CD14-positive monocyte (primary cell): ENCODE measurements at regions not wholly inside any gene's neighbourhood (a gene's known extent, or its start where the extent isn't known, plus 50 kb on each side); places are given as distances from the start of the nearest gene placed in this dataset.

ENCODE experiments used
- DNase-seq, 3 donors: peaks; one replicate each; pipeline ENCODE4 v3.0.0-alpha.2; 2011 to 2022
- H2AFZ ChIP-seq: 2 replicates; pipeline ENCODE4 v1.6.0; 2012; ENCODE audit warnings: mild to moderate bottlenecking, low read depth, low read length, inconsistent platforms; ENCODE audit not compliant: insufficient read depth, poor library complexity, severe bottlenecking
- H3K27ac ChIP-seq, 2 donors: 1 replicate in 1 of 2; 2 replicates in 1 of 2; pipeline ENCODE4 v1.5.1; 2012 to 2013; ENCODE audit warnings: low read length in 2 of 2, control low read depth in 1 of 2, inconsistent platforms in 1 of 2, low read depth in 1 of 2, mild to moderate bottlenecking in 1 of 2
- H3K27me3 ChIP-seq, 2 donors: one replicate each; pipeline versions ENCODE4 v1.6.0 to v1.6.1; 2011 to 2013; ENCODE audit warnings: low read length in 2 of 2; ENCODE audit not compliant: control insufficient read depth in 2 of 2, insufficient read depth in 2 of 2
- H3K36me3 ChIP-seq, 2 donors: replicated peaks in 1 of 2; 1 replicate in 1 of 2; 2 replicates in 1 of 2; pipeline versions ENCODE4 v1.5.1 to v1.6.1; 2012 to 2013; ENCODE audit warnings: low read length in 2 of 2, control low read depth in 1 of 2, inconsistent platforms in 1 of 2, mild to moderate bottlenecking in 1 of 2; ENCODE audit not compliant: insufficient read depth in 2 of 2, control insufficient read depth in 1 of 2
- H3K4me1 ChIP-seq, 2 donors: 1 replicate in 1 of 2; 2 replicates in 1 of 2; pipeline versions ENCODE4 v1.5.1 to v1.6.1; 2012 to 2013; ENCODE audit warnings: low read length in 2 of 2, control low read depth in 1 of 2, inconsistent platforms in 1 of 2, mild to moderate bottlenecking in 1 of 2, moderate library complexity in 1 of 2; ENCODE audit not compliant: insufficient read depth in 2 of 2, control insufficient read depth in 1 of 2
- H3K4me2 ChIP-seq: replicated peaks from 2 replicates; pipeline ENCODE3; 2012; ENCODE audit warnings: low read length, moderate library complexity, mild to moderate bottlenecking; ENCODE audit not compliant: poor library complexity, severe bottlenecking; ENCODE audit errors: extremely low read depth
- H3K4me3 ChIP-seq, 3 experiments: fragments of 200-600 bp in 1 of 3; sonication (generic) in 1 of 3; replicated peaks in 1 of 3; 1 replicate in 2 of 3; 2 replicates in 1 of 3; pipeline ENCODE4 v1.5.1; 2011 to 2013; ENCODE audit warnings: low read length in 3 of 3, mild to moderate bottlenecking in 3 of 3, control low read depth in 2 of 3, low read depth in 2 of 3, inconsistent platforms in 1 of 3, moderate library complexity in 1 of 3
- H3K79me2 ChIP-seq: 2 replicates; pipeline ENCODE4 v1.6.0; 2012; ENCODE audit warnings: mild to moderate bottlenecking, control low read depth, inconsistent platforms, low read length, moderate library complexity; ENCODE audit not compliant: insufficient read depth
- H3K9ac ChIP-seq: 2 replicates; pipeline ENCODE4 v1.6.0; 2017; ENCODE audit warnings: low read length, mild to moderate bottlenecking; ENCODE audit not compliant: insufficient read depth, poor library complexity, severe bottlenecking
- H3K9me3 ChIP-seq, 2 donors: replicated peaks in 1 of 2; 1 replicate in 1 of 2; 2 replicates in 1 of 2; pipeline versions ENCODE4 v1.5.1 to v1.6.1; 2012 to 2013; ENCODE audit warnings: low read length in 2 of 2, control low read depth in 1 of 2; ENCODE audit not compliant: control insufficient read depth in 1 of 2, insufficient read depth in 1 of 2
- H4K20me1 ChIP-seq: 2 replicates; pipeline ENCODE4 v1.6.0; 2012; ENCODE audit warnings: mild to moderate bottlenecking, low read length, control low read depth, moderate library complexity; ENCODE audit not compliant: insufficient read depth
- H3K27ac Mint-ChIP-seq, 7 donors: one replicate each; pipeline ENCODE4 v1.8.0; 2020; ENCODE audit warnings: mild to moderate bottlenecking in 7 of 7, mixed read lengths in 7 of 7, moderate library complexity in 6 of 7, inconsistent platforms in 2 of 7
- H3K27me3 Mint-ChIP-seq, 3 donors: one replicate each; pipeline ENCODE4 v1.8.0; 2021 to 2022; ENCODE audit warnings: low read depth in 3 of 3, mild to moderate bottlenecking in 3 of 3, mixed read lengths in 3 of 3, moderate library complexity in 3 of 3, inconsistent platforms in 1 of 3
- H3K36me3 Mint-ChIP-seq, 2 donors: one replicate each; pipeline ENCODE4 v1.8.0; 2020; ENCODE audit warnings: mixed read lengths in 2 of 2, inconsistent platforms in 1 of 2, mild to moderate bottlenecking in 1 of 2
- H3K4me1 Mint-ChIP-seq: one replicate; pipeline ENCODE4 v1.8.0; 2020; ENCODE audit warnings: mild to moderate bottlenecking, mixed read lengths
- H3K4me3 Mint-ChIP-seq, 2 donors: one replicate each; pipeline ENCODE4 v1.8.0; 2020; ENCODE audit warnings: mild to moderate bottlenecking in 2 of 2, mixed read lengths in 2 of 2, moderate library complexity in 1 of 2
- H3K9me3 Mint-ChIP-seq, 7 donors: one replicate each; pipeline ENCODE4 v1.8.0; 2020 to 2022; ENCODE audit warnings: mixed read lengths in 7 of 7, mild to moderate bottlenecking in 6 of 7, moderate library complexity in 6 of 7, inconsistent platforms in 2 of 7
- CTCF ChIP-seq: fragments of 200-600 bp; IDR thresholded peaks from one replicate; pipeline ENCODE4 v1.8.0; 2022; ENCODE audit warnings: antibody characterized with exemption, mild to moderate bottlenecking
- WGBS: methylation state at CpG from one replicate; pipeline ENCODE4 v1.1.5; 2013; ENCODE audit warnings: missing lambda C conversion rate; ENCODE audit not compliant: insufficient coverage; 5-methylcytosine and 5-hydroxymethylcytosine counted together
- intact Hi-C, 2 donors: fragments of 100-400 bp; cut with micrococcal nuclease; formaldehyde crosslinking; loops; one replicate each; pipeline versions ENCODE4 v1.15.0 to v1.15.1; 2023

GRCh38 chr9:87213948-87214347 lies 266.6 kb upstream of the GAS1 start:
- Histone ChIP-seq H2AFZ (no peak overlapping the region), H3K4me3 (no peak overlapping the region), H3K9me3 (no peaks in the 10 kb centered on the region), H3K9ac (no peak overlapping the region), H3K4me2 (no peak overlapping the region), H3K4me1 (no peaks in the 10 kb centered on the region), H3K27me3 (no peaks in the 10 kb centered on the region), H3K27ac (no peak overlapping the region), H3K36me3 (no peaks in the 10 kb centered on the region), H3K79me2 (no peaks in the 10 kb centered on the region), H4K20me1 (no peaks in the 10 kb centered on the region)
- DNase-seq, result no peak
- intact Hi-C loops, result no loop called here
- H3K27ac Mint-ChIP-seq, result no peak overlapping the region
- H3K9me3 Mint-ChIP-seq, result peaks cover 0 to 4% (median 0%) of the 10 kb centered on the region in 7 donors
- H3K4me3 Mint-ChIP-seq, result no peak overlapping the region
- no peak for TF ChIP-seq CTCF
- H3K36me3 Mint-ChIP-seq, result no peaks in the 10 kb centered on the region
- 100% methylated on average over 2 of the region's 4 CpGs for WGBS
- H3K27me3 Mint-ChIP-seq, result peaks cover 2 to 7% (median 2%) of the 10 kb centered on the region in 3 donors
- no peaks in the 10 kb centered on the region for H3K4me1 Mint-ChIP-seq

DNA sequence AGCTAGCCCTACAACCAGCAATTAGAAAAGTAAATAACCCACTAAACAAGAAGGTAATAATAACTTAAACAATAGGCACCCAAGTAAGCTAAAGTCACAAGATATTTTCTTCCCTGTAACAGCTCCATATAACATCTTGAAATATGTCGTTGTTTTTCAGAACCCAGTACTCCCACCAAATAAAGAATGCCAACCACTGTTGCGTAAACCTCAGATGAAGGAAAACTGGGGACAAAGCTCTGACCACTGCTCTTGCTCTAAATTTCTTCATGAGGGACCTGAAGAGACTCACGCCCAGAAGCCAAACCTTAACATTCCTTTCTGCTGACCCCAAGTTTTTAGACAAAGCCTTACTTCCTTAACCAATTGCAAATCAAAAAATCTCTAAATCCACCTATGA lies 267.7 kb upstream of the GAS1 start:
- Histone ChIP-seq H3K79me2 (no peaks in the 10 kb centered on the region), H3K4me3 (no peak overlapping the region), H3K9me3 (no peaks in the 10 kb centered on the region), H2AFZ (no peak overlapping the region), H3K36me3 (no peaks in the 10 kb centered on the region), H3K4me1 (no peaks in the 10 kb centered on the region), H3K4me2 (no peak overlapping the region), H3K27me3 (no peaks in the 10 kb centered on the region), H3K27ac (no peak overlapping the region), H3K9ac (no peak overlapping the region), H4K20me1 (no peaks in the 10 kb centered on the region)
- Mint-ChIP-seq H3K27me3 (peaks cover 0 to 6% (median 2%) of the 10 kb centered on the region in 3 donors), H3K36me3 (no peaks in the 10 kb centered on the region), H3K9me3 (peaks cover 0 to 4% (median 0%) of the 10 kb centered on the region in 7 donors), H3K4me1 (no peaks in the 10 kb centered on the region), H3K27ac (no peak overlapping the region), H3K4me3 (no peak overlapping the region)
- intact Hi-C loops, result no loop called here
- no peak for TF ChIP-seq CTCF
- 96% methylated on average over 3 of the region's 3 CpGs for WGBS
- no peak for DNase-seq
